ENCODE measurements at regions not wholly inside any gene's neighbourhood (a gene's known extent, or its start where the extent isn't known, plus 50 kb on each side); places are given as distances from the start of the nearest gene placed in this dataset.

DNA sequence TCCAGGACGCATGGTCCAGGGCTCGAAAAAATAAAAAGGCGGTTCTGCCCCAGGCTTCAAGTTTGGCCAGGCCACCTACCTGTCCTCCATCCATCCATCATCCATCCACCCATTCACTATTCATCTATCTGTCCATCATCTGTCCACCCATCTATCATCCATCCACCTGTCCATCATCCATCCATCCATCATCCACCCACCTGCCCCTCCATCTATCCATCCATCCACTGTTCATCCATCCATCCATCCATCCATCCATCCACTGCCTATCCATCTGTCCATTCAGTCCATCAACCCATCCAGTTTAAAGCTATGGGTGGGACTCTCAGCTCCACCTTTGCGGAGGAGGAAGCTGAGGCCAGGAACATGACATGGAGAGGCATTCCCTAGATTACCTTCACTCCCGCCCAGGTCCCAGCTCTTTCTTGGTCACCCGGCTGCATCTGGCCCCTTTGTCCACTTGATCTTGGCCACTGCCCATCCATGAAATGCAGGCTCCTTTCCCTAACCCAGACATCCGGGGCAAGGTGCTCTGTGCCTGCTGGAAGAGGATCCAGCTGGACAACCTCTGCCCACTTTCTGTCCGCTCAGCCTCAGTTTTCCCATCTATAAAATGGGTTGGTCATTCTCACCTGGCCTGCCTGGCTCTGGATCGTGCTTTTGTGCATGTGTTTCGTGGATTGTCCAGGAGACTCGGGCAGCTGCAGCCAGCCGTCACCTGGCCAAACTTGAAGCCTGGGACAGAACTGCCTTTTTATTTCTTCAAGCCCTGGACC, 236.0 kb upstream of the CIBAR2 start:
- TF ChIP-seq EZH2 (IDR thresholded peaks at IDR 0.05; ENCODE audit: insufficient read depth, poor library complexity, severe bottlenecking) (no peak), EZH2phosphoT487 (IDR thresholded peaks at IDR 0.05; ENCODE audit: insufficient read depth, low read depth) (no peak)
